ENCODE measurements at regions not wholly inside any gene's neighbourhood (a gene's known extent, or its start where the extent isn't known, plus 50 kb on each side); places are given as distances from the start of the nearest gene placed in this dataset.

GRCh38 chr3:162338514-162338913, 841.9 kb downstream of the OTOL1 start:
- TF ChIP-seq, protein P1, sequence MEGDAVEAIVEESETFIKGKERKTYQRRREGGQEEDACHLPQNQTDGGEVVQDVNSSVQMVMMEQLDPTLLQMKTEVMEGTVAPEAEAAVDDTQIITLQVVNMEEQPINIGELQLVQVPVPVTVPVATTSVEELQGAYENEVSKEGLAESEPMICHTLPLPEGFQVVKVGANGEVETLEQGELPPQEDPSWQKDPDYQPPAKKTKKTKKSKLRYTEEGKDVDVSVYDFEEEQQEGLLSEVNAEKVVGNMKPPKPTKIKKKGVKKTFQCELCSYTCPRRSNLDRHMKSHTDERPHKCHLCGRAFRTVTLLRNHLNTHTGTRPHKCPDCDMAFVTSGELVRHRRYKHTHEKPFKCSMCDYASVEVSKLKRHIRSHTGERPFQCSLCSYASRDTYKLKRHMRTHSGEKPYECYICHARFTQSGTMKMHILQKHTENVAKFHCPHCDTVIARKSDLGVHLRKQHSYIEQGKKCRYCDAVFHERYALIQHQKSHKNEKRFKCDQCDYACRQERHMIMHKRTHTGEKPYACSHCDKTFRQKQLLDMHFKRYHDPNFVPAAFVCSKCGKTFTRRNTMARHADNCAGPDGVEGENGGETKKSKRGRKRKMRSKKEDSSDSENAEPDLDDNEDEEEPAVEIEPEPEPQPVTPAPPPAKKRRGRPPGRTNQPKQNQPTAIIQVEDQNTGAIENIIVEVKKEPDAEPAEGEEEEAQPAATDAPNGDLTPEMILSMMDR (conservative IDR thresholded peaks at IDR 0.05; ENCODE audit: low read length): no peak
- TF ChIP-seq EZH2phosphoT487 (IDR thresholded peaks at IDR 0.05; ENCODE audit: borderline replicate concordance): no peak

Measured in Loucy (cell line).